PC-3 (cell line): ENCODE measurements at regions not wholly inside any gene's neighbourhood (a gene's known extent, or its start where the extent isn't known, plus 50 kb on each side); places are given as distances from the start of the nearest gene placed in this dataset.

Experiments
- ATAC-seq: fragments of 200-7000 bp; cut with Tn5 transposase; 2 replicates; pipeline ENCODE4 v1.9.1; 2020; ENCODE audit warnings: mild to moderate bottlenecking, moderate library complexity
- BruUV-seq: library from RNA; stranded (reverse); fragments of 400-500 nt; replicated peaks from 2 replicates; lab custom pipeline; 2021; lab: Mats Ljungman, UMichigan
- CTCF ChIA-PET: fragments of 300-600 bp; sonication (Branson Sonifier 250); formaldehyde crosslinking; loops from one replicate; lab custom pipeline; 2022; ENCODE audit warnings: antibody characterized with exemption; lab: Charles Lee
- POLR2A ChIA-PET: fragments of 300-600 bp; sonication (Branson Sonifier 250); formaldehyde crosslinking; loops from one replicate; lab custom pipeline; 2022; ENCODE audit warnings: antibody characterized with exemption; ENCODE audit not compliant: unreplicated experiment; lab: Charles Lee
- DNase-seq: peaks from one replicate; pipeline ENCODE4 v3.0.0-alpha.2; 2015
- H2AFZ ChIP-seq: fragments of 300-600 bp; sonication (generic); 2 replicates; pipeline ENCODE4 v1.6.0; 2016; ENCODE audit warnings: antibody characterized with exemption, low read length
- H3F3A ChIP-seq: fragments of 300-600 bp; sonication (generic); one replicate; pipeline ENCODE4 v1.6.0; 2017; ENCODE audit warnings: antibody characterized with exemption, low read length, control low read depth, mild to moderate bottlenecking; ENCODE audit not compliant: unreplicated experiment
- H3K27ac ChIP-seq: fragments of 300-600 bp; sonication (generic); 2 replicates; pipeline ENCODE4 v1.5.1; 2016; ENCODE audit warnings: mild to moderate bottlenecking, low read length
- H3K27me3 ChIP-seq: fragments of 300-600 bp; sonication (generic); 2 replicates; pipeline ENCODE4 v1.6.1; 2016; ENCODE audit warnings: low read length, mixed read lengths
- H3K36me3 ChIP-seq: fragments of 300-600 bp; sonication (generic); 2 replicates; pipeline ENCODE4 v1.6.1; 2016; ENCODE audit warnings: low read depth, mixed run types, low read length, mixed read lengths
- H3K4me1 ChIP-seq: fragments of 300-600 bp; sonication (generic); 2 replicates; pipeline ENCODE4 v1.5.1; 2016; ENCODE audit warnings: low read length; ENCODE audit not compliant: insufficient read depth
- H3K4me2 ChIP-seq: fragments of 300-600 bp; sonication (generic); 2 replicates; pipeline ENCODE4 v1.6.0; 2016; ENCODE audit warnings: low read length
- H3K4me3 ChIP-seq: fragments of 300-600 bp; sonication (generic); 2 replicates; pipeline ENCODE4 v1.5.1; 2016; ENCODE audit warnings: mild to moderate bottlenecking, low read length, mixed read lengths
- H3K79me2 ChIP-seq: fragments of 300-600 bp; sonication (generic); 2 replicates; pipeline ENCODE4 v1.6.1; 2017; ENCODE audit warnings: low read length, mixed read lengths
- H3K9ac ChIP-seq: fragments of 300-600 bp; sonication (generic); 2 replicates; pipeline ENCODE4 v1.6.0; 2016; ENCODE audit warnings: mild to moderate bottlenecking, low read length
- H3K9me2 ChIP-seq: fragments of 300-600 bp; sonication (generic); replicated peaks from 2 replicates; pipeline ENCODE4 v1.6.1; 2016; ENCODE audit warnings: mixed run types, low read length, mixed read lengths
- H3K9me3 ChIP-seq: fragments of 300-600 bp; sonication (generic); 2 replicates; pipeline ENCODE4 v1.6.1; 2016; ENCODE audit warnings: low read length, mixed read lengths
- H4K20me1 ChIP-seq: fragments of 300-600 bp; sonication (generic); 2 replicates; pipeline ENCODE4 v1.6.1; 2016; ENCODE audit warnings: low read length, mixed read lengths
- CTCF ChIP-seq: fragments of 300-600 bp; sonication (generic); conservative IDR thresholded peaks from 2 replicates; pipeline ENCODE4 v1.5.1; 2017; ENCODE audit warnings: antibody characterized with exemption, low read depth, mild to moderate bottlenecking, low read length
- EZH2 ChIP-seq: fragments of 300-600 bp; sonication (generic); IDR thresholded peaks from one replicate; pipeline ENCODE4 v1.6.1; 2017; ENCODE audit warnings: antibody characterized with exemption, mild to moderate bottlenecking, low read length; ENCODE audit not compliant: unreplicated experiment
- EZH2phosphoT487 ChIP-seq: fragments of 300-600 bp; sonication (generic); IDR thresholded peaks from 2 replicates; pipeline ENCODE4 v1.6.1; 2018; ENCODE audit warnings: mild to moderate bottlenecking, antibody characterized with exemption, low read length, borderline replicate concordance
- intact Hi-C: fragments of 100-400 bp; cut with micrococcal nuclease; formaldehyde crosslinking; loops from 2 replicates; pipeline ENCODE4 v1.9.0; 2023

DNA sequence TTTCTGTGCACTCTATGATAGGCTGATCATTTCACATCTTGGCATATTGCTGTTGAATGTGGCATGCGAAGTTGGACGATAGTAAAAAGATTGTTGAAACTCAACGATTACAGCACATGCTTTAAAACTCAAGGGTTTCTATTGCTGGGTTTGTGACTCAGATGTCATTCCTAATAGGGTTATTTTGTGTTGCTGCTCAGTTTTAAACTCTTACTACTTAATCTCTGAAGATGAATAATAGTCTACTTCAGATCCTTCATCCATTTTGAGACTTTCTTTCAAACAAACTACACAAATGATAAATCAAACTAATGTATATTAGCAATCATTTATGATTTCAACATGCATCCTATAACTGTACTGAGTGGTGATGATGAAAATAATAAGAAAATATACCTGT lies 71.3 kb upstream of the MBNL1 start:
- ATAC-seq (no peak), DNase-seq (no peak)
- Histone ChIP-seq H3K27ac (no peak overlapping the region), H3K27me3 (no peaks in the 10 kb centered on the region), H3K4me3 (no peak overlapping the region), H3K9me2 (no peaks in the 10 kb centered on the region), H3K4me1 (no peaks in the 10 kb centered on the region), H2AFZ (no peak overlapping the region), H3K36me3 (no peaks in the 10 kb centered on the region), H3K9ac (no peak overlapping the region), H3K4me2 (no peak overlapping the region), H3K79me2 (no peaks in the 10 kb centered on the region), H4K20me1 (no peaks in the 10 kb centered on the region), H3F3A (no peaks in the 10 kb centered on the region), H3K9me3 (no peaks in the 10 kb centered on the region)
- no TSS peak for BruUV-seq
- CTCF ChIA-PET, result no interaction called here
- intact Hi-C loops, result no loop called here
- POLR2A ChIA-PET, result no interaction called here
- TF ChIP-seq EZH2phosphoT487 (no peak), CTCF (no peak), EZH2 (no peak)

DNA sequence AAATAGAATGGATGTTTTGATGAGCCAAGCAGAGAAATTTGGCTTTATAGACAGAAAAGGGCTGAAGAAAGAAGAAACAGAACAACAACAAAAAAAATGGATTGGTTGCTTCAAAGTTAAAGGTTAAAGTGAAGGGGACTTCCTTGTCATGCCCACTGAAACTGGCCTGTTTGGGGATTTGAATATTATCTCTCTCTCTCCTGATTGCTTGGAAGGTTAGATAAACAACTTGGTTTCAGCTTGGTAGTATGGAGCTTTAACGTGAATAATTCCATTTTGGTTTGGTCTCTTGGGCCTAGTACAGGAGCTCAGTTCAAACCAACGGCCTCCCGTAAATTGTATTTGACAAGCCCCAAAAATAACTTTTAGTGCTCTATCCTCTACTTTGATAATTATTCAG lies 70.8 kb upstream of the MBNL1 start:
- no peaks in the 10 kb centered on the region for H3K9me2 ChIP-seq
- no peak for DNase-seq
- no peak overlapping the region for H3K27ac ChIP-seq
- no peak for TF ChIP-seq CTCF
- TF ChIP-seq EZH2, result no peak
- TF ChIP-seq EZH2phosphoT487, result no peak
- ChIA-PET POLR2A (no interaction called here), CTCF (no interaction called here)
- intact Hi-C loops, result no loop called here
- no peaks in the 10 kb centered on the region for H3K4me1 ChIP-seq
- H4K20me1 ChIP-seq, result no peaks in the 10 kb centered on the region
- H3K4me2 ChIP-seq, result no peak overlapping the region
- no peak overlapping the region for H2AFZ ChIP-seq
- H3K9ac ChIP-seq, result no peak overlapping the region
- H3K79me2 ChIP-seq, result no peaks in the 10 kb centered on the region
- H3K27me3 ChIP-seq, result no peaks in the 10 kb centered on the region
- no TSS peak for BruUV-seq
- ATAC-seq, result no peak
- H3F3A ChIP-seq, result no peaks in the 10 kb centered on the region
- H3K9me3 ChIP-seq, result no peaks in the 10 kb centered on the region
- H3K4me3 ChIP-seq, result no peak overlapping the region
- no peaks in the 10 kb centered on the region for H3K36me3 ChIP-seq

- H2AFZ ChIP-seq, result no peak overlapping the region
- no peaks in the 10 kb centered on the region for H3K9me3 ChIP-seq
- no peaks in the 10 kb centered on the region for H3K36me3 ChIP-seq
- TF ChIP-seq EZH2 (no peak), CTCF (no peak), EZH2phosphoT487 (no peak)
- no TSS peak for BruUV-seq
- no peaks in the 10 kb centered on the region for H3K9me2 ChIP-seq
- H3K27ac ChIP-seq, result no peak overlapping the region
- no peak overlapping the region for H3K4me3 ChIP-seq
- POLR2A ChIA-PET, result no interaction called here
- DNase-seq, result no peak
- H3K79me2 ChIP-seq, result no peaks in the 10 kb centered on the region
- no peaks in the 10 kb centered on the region for H3K4me1 ChIP-seq
- CTCF ChIA-PET, result no interaction called here
- intact Hi-C loops, result no loop called here
- no peaks in the 10 kb centered on the region for H3F3A ChIP-seq
- H3K27me3 ChIP-seq, result no peaks in the 10 kb centered on the region
- H3K4me2 ChIP-seq, result no peak overlapping the region
- H3K9ac ChIP-seq, result no peak overlapping the region
- H4K20me1 ChIP-seq, result no peaks in the 10 kb centered on the region
- no peak for ATAC-seq
These were observed 70.1 kb upstream of the MBNL1 start for GRCh38 chr3:152198665-152199064.
